ENCODE measurements at regions not wholly inside any gene's neighbourhood (a gene's known extent, or its start where the extent isn't known, plus 50 kb on each side); places are given as distances from the start of the nearest gene placed in this dataset.

DNA sequence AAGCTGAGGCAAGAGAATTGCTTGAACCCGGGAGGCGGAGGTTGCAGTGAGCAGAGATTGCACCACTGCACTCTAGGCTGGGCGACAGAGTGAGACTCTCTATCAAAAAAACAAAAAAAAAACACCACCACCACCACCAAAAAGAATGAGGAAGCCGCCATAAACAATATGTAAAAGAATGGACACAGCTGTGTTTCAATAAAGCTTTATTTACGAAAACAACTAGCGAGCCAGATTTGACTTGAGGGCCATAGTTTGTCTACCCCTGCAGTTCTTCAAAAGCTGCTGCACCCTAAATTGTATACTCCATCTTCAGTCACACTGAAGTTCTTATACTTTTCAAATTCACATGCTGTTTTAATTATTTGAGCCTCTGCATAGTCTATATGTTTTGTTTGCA lies 306.5 kb upstream of the KLF3 start:
- Histone ChIP-seq H3K4me2 (ENCODE audit: low read depth, low read length) (no peak overlapping the region), H3K4me3 (replicated peaks in 1 of 3; ENCODE audit: insufficient read depth in 1 of 3, low read depth in 2 of 3, low read length in 3 of 3) (no peak overlapping the region), H3K79me2 (ENCODE audit: insufficient read depth, low read length) (no peaks in the 10 kb centered on the region), H3K9me3 (ENCODE audit: low read length) (no peaks in the 10 kb centered on the region), H3K36me3 (replicated peaks in 1 of 2; ENCODE audit: control insufficient read depth in 1 of 2, insufficient read depth in 2 of 2, low read length in 2 of 2) (no peaks in the 10 kb centered on the region), H3K27me3 (ENCODE audit: control insufficient read depth in 1 of 2, insufficient read depth in 2 of 2, low read length in 2 of 2) (no peaks in the 10 kb centered on the region), H4K20me1 (ENCODE audit: insufficient read depth, low read length) (no peaks in the 10 kb centered on the region), H3K4me1 (ENCODE audit: insufficient read depth, low read length) (peaks cover 7% of the 10 kb centered on the region; the same call in 1 of the 2 replicates), H3K9ac (ENCODE audit: insufficient read depth, low read depth, low read length) (no peak overlapping the region), H3K27ac (ENCODE audit: extremely low read length, insufficient read depth, low read length) (no peak overlapping the region), H2AFZ (ENCODE audit: low read length) (no peak overlapping the region)
- in situ Hi-C loops (cut with HindIII; ENCODE audit: extremely low pct_ligation_motif_present, low pct_unique_long_range_greater_than_20kb) = no loop called here
- TF ChIP-seq ZKSCAN8 (CRISPR knock-in tag; IDR thresholded peaks at IDR 0.05; ENCODE audit: borderline replicate concordance) = no peak
- no peak for TF ChIP-seq ZNF207 (IDR thresholded peaks at IDR 0.05; ENCODE audit: borderline replicate concordance)
- TF ChIP-seq KMT2B (CRISPR knock-in tag; IDR thresholded peaks at IDR 0.05) = no peak
- no peak for TF ChIP-seq PCBP2 (optimal IDR thresholded peaks at IDR 0.05; ENCODE audit: low read depth, low read length, poor library complexity, severe bottlenecking)
- TF ChIP-seq GLI4 (CRISPR knock-in tag; IDR thresholded peaks at IDR 0.05; ENCODE audit: borderline replicate concordance) = no peak
- TF ChIP-seq ZNF510 (CRISPR knock-in tag; IDR thresholded peaks at IDR 0.05; ENCODE audit: low read depth) = no peak
- TF ChIP-seq ZBTB3 (CRISPR knock-in tag; IDR thresholded peaks at IDR 0.05; ENCODE audit: borderline replicate concordance, low read depth) = no peak
- no peak for TF ChIP-seq NR2F1 (CRISPR knock-in tag; IDR thresholded peaks at IDR 0.05)
- no peak for TF ChIP-seq ZNF354B (CRISPR knock-in tag; IDR thresholded peaks at IDR 0.05)
- TF ChIP-seq, protein P1, sequence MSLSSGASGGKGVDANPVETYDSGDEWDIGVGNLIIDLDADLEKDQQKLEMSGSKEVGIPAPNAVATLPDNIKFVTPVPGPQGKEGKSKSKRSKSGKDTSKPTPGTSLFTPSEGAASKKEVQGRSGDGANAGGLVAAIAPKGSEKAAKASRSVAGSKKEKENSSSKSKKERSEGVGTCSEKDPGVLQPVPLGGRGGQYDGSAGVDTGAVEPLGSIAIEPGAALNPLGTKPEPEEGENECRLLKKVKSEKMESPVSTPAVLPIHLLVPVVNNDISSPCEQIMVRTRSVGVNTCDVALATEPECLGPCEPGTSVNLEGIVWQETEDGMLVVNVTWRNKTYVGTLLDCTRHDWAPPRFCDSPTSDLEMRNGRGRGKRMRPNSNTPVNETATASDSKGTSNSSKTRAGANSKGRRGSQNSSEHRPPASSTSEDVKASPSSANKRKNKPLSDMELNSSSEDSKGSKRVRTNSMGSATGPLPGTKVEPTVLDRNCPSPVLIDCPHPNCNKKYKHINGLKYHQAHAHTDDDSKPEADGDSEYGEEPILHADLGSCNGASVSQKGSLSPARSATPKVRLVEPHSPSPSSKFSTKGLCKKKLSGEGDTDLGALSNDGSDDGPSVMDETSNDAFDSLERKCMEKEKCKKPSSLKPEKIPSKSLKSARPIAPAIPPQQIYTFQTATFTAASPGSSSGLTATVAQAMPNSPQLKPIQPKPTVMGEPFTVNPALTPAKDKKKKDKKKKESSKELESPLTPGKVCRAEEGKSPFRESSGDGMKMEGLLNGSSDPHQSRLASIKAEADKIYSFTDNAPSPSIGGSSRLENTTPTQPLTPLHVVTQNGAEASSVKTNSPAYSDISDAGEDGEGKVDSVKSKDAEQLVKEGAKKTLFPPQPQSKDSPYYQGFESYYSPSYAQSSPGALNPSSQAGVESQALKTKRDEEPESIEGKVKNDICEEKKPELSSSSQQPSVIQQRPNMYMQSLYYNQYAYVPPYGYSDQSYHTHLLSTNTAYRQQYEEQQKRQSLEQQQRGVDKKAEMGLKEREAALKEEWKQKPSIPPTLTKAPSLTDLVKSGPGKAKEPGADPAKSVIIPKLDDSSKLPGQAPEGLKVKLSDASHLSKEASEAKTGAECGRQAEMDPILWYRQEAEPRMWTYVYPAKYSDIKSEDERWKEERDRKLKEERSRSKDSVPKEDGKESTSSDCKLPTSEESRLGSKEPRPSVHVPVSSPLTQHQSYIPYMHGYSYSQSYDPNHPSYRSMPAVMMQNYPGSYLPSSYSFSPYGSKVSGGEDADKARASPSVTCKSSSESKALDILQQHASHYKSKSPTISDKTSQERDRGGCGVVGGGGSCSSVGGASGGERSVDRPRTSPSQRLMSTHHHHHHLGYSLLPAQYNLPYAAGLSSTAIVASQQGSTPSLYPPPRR (CRISPR knock-in tag; IDR thresholded peaks at IDR 0.05; ENCODE audit: borderline replicate concordance) = no peak
- no TSS peak for BruUV-seq (replicated peaks)
- FAIRE-seq (no peak), ATAC-seq (no peak), DNase-seq (ENCODE audit: low spot score) (no peak)
- intact Hi-C loops (cut with micrococcal nuclease; ENCODE audit: unreplicated experiment) = no loop called here
- POLR2A ChIA-PET = no interaction called here
- 74% methylated on average over 6 of the region's 6 CpGs for WGBS (ENCODE audit: low lambda C conversion rate)
- CTCF ChIA-PET (ENCODE audit: low intra/inter-chr PET ratio, low total read pairs) = no interaction called here
